IPS-NIHi11 (cell line): ENCODE measurements at regions not wholly inside any gene's neighbourhood (a gene's known extent, or its start where the extent isn't known, plus 50 kb on each side); places are given as distances from the start of the nearest gene placed in this dataset.
"Not testable (repeated sequence)": the region's sequence is repeated elsewhere in the genome, so short reads cannot be mapped to it uniquely, and the experiment has no call there.

Experiments used
- DNase-seq: peaks from one replicate; pipeline ENCODE4 v3.0.0; 2012; ENCODE audit warnings: mixed read lengths, low spot score

DNA sequence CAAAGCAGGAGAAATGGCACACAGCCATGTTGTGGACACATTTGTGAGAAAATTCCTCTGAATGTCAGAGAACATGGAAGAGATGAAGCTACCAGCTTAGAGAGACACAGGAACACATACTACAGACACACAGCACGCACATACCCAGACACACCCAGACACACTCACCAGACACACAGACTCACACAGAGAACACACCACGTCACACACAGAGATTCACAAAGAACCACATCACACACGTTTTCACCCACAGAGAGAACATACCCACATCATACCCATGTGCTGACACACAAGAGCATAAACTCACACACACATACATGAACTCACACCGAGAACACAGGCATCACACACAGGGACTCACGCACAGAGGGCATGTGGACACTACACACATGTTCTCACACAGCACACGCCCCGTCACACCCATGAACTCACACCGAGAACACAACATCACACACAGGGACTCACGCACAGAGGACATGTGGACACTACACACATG lies 124.9 kb downstream of the METRNL start:
- no peak for DNase-seq

GRCh38 chr17:83204736-83205386 lies 125.5 kb downstream of the METRNL start:
- DNase-seq: not testable (repeated sequence)

- DNase-seq: not testable (repeated sequence)
These were observed 126.1 kb downstream of the METRNL start for GRCh38 chr17:83205387-83206035.

- not testable (repeated sequence) for DNase-seq
These were observed 126.6 kb downstream of the METRNL start for GRCh38 chr17:83206036-83206394.

DNA sequence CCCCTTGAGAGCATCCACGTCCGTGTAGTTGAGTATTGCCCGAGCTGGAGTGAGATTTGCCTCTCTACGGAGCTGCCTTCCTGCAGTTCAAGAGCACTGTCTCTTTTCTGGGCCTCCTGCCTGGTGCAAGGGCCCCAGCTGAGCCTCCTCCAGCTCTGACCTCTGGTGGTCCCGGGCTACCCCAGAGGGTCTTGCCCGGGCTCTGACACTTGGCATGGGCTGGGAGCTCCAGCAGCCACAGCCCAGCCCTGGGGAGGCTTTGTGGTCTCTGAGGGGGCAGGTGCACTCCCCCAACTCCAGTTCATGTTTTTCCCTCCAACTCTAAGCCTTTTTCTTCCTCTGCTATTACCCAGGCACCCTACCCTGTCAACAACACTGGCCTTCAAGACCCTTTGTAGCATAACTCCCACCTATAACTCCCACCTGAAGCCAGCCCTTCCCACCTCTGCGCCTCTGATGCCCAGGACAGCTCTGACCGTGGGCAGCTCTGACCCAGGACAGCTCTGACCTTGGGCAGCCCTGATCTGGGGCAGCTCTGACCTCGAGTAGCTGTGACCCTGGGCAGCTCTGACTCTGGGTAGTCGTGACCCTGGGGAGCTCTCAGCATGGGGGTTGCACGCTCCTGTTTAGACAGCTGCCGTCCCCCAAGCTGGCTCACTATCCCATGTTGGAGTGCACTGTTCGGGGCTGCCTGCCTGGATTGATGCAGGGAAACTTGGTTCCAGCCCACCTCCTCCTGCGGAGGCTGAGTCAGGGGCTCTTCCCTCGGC lies 127.6 kb downstream of the METRNL start:
- DNase-seq: not testable (repeated sequence)

GRCh38 chr17:83247001-83247400 lies 167.6 kb downstream of the METRNL start:
- not testable (repeated sequence) for DNase-seq
